Body of pancreas (tissue), 4 donors: ENCODE measurements at regions not wholly inside any gene's neighbourhood (a gene's known extent, or its start where the extent isn't known, plus 50 kb on each side); places are given as distances from the start of the nearest gene placed in this dataset.

Source experiments
- CTCF ChIP-seq, 7 experiments: fragments of 450-650 bp in 4 of 7; fragments of 200-600 bp in 3 of 7; sonication (generic) in 3 of 7; IDR thresholded peaks; one replicate each; pipeline ENCODE4 v1.5.1; 2016 to 2019; ENCODE audit warnings: antibody characterized with exemption in 7 of 7
- POLR2A ChIP-seq, 3 donors: fragments of 450-650 bp; IDR thresholded peaks; one replicate each; pipeline ENCODE4 v1.6.1; 2016; ENCODE audit warnings: antibody characterized with exemption in 3 of 3, mild to moderate bottlenecking in 2 of 3

GRCh38 chr6:164690702-164691500, 618.5 kb downstream of the C6orf118 start:
- TF ChIP-seq CTCF (IDR thresholded peaks at IDR 0.05) (no peak), POLR2A (IDR thresholded peaks at IDR 0.05) (no peak)
